ENCODE measurements at regions not wholly inside any gene's neighbourhood (a gene's known extent, or its start where the extent isn't known, plus 50 kb on each side); places are given as distances from the start of the nearest gene placed in this dataset.
"Not testable (repeated sequence)": the region's sequence is repeated elsewhere in the genome, so short reads cannot be mapped to it uniquely, and the experiment has no call there.

DNA sequence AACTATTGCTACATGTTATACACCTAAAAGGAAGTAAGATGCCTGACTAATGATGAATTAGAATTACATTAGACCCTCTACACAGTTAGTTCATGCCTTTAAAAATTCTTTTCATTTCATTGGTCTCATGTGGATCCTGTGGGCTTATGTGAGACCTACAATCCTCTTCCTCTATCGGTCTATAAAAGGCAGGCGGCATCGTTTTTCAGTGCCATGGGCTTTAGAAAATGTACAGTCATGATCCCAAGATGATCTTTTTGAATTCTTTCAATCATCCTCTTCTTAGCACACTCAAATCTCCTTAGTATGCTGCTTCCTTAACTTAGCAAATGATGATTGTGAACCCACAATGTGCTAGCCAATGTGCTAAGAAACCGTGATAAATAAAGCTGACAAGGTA, 193.9 kb downstream of the ZNF608 start:
- no peak for DNase-seq (ENCODE audit: low read depth in 4 of 4, low spot score in 1 of 4)

DNA sequence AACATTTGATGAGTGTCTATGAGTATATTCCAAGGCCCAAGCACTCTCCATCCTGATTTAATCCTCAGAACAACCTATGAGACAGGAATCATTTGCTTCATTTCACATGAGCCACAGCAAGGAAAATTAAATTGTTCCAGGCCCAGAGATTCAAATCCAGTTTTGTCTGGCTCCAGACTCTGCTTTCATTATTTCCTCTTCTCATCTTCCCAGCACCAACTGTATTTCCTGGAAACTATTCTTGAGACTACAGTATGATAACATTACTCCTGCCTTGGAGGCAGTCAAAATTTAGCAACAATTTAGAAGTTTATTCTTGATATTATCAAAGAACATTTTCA, 194.5 kb downstream of the ZNF608 start:
- no peak for DNase-seq (ENCODE audit: low read depth in 4 of 4, low spot score in 1 of 4)

DNA sequence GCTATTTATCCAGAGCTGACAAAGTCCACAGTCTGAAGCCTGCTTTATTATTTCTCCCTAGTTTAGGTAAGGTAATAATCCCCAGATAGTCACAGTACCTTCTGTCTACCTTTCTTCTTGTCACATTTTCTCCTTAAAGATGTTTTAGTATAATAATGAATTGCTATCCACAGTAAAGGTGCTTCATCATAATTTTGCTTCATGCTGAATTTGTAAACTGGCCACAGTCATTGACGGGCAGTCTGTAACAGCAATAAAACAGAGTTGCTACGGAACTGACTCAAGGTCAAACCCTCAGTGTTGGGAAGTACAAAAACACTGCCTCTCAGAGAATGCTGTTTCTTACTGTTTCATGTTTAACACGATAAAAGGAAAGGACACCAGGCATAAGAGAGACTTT, 195.7 kb downstream of the ZNF608 start:
- DNase-seq (ENCODE audit: low read depth in 4 of 4, low spot score in 1 of 4), result no peak

DNA sequence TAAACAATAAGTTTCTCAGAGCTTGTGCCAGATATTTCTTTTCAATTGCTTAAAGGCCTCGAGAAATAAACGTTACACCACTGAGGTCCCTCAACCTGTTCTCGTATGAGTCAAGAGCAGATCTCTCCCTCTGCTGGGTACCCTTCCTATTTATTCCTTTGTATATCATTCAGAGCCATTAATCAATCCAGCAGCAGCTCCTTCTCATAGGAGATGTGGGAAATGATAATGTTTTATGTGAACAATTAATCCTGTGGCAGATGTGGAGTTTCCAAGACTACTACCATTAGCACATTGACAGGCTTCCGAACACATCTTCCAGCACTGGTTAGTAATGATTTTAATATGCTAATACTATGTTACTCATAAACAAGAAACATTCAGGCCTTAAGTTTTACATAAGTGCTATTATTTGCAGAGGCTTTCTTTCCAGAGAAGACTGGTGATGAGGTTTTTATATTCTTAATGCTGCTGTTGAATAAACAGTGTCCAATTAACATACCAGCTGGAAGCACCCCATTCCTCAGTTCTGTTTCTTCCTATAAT, 196.5 kb downstream of the ZNF608 start:
- no peak for DNase-seq (ENCODE audit: low read depth in 4 of 4, low spot score in 1 of 4)

DNA sequence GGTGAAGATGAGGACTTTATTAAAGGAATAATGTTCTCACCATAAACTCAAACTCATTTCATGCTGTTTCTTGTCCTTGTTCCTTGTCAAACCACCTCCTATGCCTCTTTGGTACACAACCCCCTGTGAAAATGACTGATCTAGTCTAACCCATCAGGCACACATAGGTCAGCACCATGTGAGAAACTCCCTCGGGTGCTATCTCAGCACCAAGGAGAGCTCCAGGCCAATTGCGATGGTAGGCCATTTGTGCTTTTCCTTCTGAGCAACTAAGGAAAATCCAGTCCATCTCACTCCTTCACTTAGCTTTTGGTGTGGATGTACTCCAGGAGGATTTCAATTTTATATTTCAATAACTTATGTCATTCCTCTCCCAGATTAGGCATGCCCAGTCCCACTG, 199.8 kb downstream of the ZNF608 start:
- DNase-seq (ENCODE audit: low read depth in 4 of 4, low spot score in 1 of 4), result no peak

- no peak for DNase-seq (ENCODE audit: low read depth in 4 of 4, low spot score in 1 of 4)
Observed at GRCh38 chr5:124544366-124545055, 201.9 kb downstream of the ZNF608 start.

GRCh38 chr5:124538931-124539330, 207.5 kb downstream of the ZNF608 start:
- DNase-seq (ENCODE audit: low read depth in 4 of 4, low spot score in 1 of 4), result no peak

DNA sequence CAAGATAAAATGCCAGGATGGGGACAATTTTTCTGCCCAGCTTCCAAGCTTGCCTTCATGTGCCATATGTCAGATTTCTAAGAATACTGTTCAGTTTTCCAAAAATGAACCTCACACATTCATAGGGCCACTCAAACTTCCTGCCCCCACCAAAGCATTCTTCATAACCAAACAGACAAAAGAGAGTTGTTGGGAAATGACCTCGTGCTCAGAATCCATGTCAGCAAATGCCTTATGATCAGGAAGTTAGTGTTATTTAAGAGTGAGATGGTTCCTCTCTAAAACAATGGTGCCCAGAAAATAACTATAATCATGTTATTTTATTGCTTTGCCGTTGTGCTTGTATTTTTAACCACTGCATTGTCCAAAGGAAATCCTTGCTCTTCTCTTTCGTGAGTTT, 208.2 kb downstream of the ZNF608 start:
- no peak for DNase-seq (ENCODE audit: low read depth in 4 of 4, low spot score in 1 of 4)

- no peak for DNase-seq (ENCODE audit: low read depth in 4 of 4, low spot score in 1 of 4)
Observed at GRCh38 chr5:124537522-124537921, 208.9 kb downstream of the ZNF608 start.

- no peak for DNase-seq (ENCODE audit: low read depth in 4 of 4, low spot score in 1 of 4)
Observed at GRCh38 chr5:124537107-124537506, 209.3 kb downstream of the ZNF608 start.

DNA sequence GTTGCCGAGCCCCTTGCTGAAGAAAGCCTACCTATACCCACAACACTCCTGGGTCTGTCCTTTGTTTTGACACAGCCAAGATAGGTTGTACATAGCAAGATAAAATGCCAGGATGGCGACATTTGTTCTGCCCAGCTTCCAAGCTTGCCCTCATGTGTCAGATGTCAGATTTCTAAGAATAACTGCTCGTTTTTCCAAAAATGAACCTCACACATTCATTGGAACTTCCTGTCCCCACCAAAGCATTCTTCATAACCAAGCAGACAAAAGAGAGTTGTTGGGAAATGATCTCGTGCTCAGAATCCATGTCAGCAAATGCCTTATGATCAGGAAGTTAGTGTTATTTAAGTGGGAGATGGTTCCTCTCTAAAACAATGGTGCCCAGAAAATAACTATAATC, 210.1 kb downstream of the ZNF608 start:
- no peak for DNase-seq (ENCODE audit: low read depth in 4 of 4, low spot score in 1 of 4)

GRCh38 chr5:124530916-124531315, 215.5 kb downstream of the ZNF608 start:
- no peak for DNase-seq (ENCODE audit: low read depth in 4 of 4, low spot score in 1 of 4)

- no peak for DNase-seq (ENCODE audit: low read depth in 4 of 4, low spot score in 1 of 4)
Observed at GRCh38 chr5:124528838-124529237, 217.6 kb downstream of the ZNF608 start.

GRCh38 chr5:124527220-124527991, 219.0 kb downstream of the ZNF608 start:
- DNase-seq (ENCODE audit: low read depth in 4 of 4, low spot score in 1 of 4), result no peak

GRCh38 chr5:124526079-124526478, 220.4 kb downstream of the ZNF608 start:
- not testable (repeated sequence) for DNase-seq (ENCODE audit: low read depth in 4 of 4, low spot score in 1 of 4)

- DNase-seq (ENCODE audit: low read depth in 4 of 4, low spot score in 1 of 4), result no peak
Observed at GRCh38 chr5:124524552-124525232, 221.7 kb downstream of the ZNF608 start.

DNA sequence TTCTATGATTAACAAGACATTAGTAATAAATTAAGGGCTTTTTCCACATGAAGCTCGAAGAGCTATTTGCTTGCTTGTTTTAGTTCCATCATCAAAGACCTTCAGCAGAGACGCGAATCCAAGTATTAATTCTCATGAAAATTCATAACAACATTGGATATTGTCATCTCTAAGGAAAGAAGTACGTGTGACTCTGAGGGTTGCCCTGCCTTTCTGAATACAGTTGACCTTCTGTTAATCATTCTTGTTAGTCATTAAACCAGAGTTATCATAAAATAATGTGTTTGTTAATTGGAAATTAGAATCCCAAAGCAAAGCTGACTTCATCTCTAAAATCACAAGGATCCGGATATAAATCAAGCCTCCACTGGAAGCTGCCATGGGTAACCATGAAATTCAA, 222.5 kb downstream of the ZNF608 start:
- DNase-seq (ENCODE audit: low read depth in 4 of 4, low spot score in 1 of 4), result no peak

DNA sequence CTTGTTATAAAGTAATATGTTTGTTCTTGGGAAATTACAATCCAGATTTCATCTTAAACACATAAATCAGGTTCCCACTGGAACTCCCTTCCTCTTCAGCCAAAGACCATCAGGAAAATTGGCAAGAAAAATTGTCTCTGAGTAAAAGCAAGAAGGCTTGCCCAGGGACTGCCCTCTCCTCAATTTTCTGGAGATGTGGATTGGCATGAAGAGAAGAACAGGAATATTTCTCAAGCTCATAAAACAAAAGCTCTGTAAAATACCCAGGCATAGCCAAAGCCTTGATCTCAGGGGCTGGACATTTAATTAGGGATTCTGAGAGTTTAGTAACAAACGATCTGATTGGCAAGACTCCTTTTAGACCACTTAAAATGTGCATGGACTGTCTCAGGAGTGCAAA, 223.4 kb downstream of the ZNF608 start:
- no peak for DNase-seq (ENCODE audit: low read depth in 4 of 4, low spot score in 1 of 4)

- no peak for DNase-seq (ENCODE audit: low read depth in 4 of 4, low spot score in 1 of 4)
Observed at GRCh38 chr5:124521461-124522230, 224.8 kb downstream of the ZNF608 start.

DNA sequence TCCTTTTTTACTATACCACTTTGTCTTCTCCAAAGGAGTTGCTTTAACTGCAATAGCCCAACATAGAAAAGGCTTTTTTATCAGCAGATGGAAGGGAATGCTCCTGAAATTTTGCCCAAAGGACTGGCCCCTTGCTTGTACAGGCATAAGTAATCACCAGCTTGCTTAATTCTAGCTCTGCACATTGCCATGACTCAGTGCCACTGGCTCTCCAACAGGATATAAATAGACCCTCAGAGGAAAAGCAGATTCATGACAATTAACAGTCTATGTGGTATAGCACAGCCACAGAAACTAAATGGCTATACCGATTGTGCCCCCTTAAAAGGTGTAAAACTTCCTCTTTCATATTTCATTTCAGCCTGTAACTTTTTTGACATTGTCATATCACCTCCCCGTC, 227.0 kb downstream of the ZNF608 start:
- DNase-seq (ENCODE audit: low read depth in 4 of 4, low spot score in 1 of 4), result no peak

DNA sequence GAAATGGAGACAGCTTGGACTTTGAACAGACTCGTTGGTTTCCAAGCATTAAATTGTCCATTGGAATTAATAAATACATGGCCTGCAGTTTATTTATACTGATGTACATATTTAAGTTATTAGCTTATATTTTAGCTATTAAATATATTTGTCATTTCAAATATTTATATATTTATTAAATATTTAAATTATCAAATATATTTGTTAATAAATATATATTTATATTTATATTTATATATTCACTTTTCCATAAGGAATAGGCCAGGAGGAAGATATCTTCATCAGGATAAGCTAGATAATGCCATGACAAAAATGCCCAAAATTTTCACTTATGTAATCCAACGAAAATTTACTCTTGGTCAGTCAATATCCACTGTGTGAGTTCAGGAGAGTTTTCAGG, 229.9 kb downstream of the ZNF608 start:
- DNase-seq (ENCODE audit: low read depth in 4 of 4, low spot score in 1 of 4), result no peak
